ENCODE measurements at regions not wholly inside any gene's neighbourhood (a gene's known extent, or its start where the extent isn't known, plus 50 kb on each side); places are given as distances from the start of the nearest gene placed in this dataset.
"Not testable (repeated sequence)": the region's sequence is repeated elsewhere in the genome, so short reads cannot be mapped to it uniquely, and the experiment has no call there.

GRCh38 chr6:106752641-106753040 is 123.3 kb downstream of the QRSL1 start:
- Mint-ChIP-seq H3K27ac (no peak overlapping the region), H3K4me3 (no peak overlapping the region), H3K36me3 (ENCODE audit: low read depth) (no peaks in the 10 kb centered on the region), H3K27me3 (ENCODE audit: low read depth) (peaks cover 10% of the 10 kb centered on the region), H3K9me3 (no peaks in the 10 kb centered on the region), H3K4me1 (ENCODE audit: low read depth) (no peaks in the 10 kb centered on the region)
- DNase-seq (ENCODE audit: low spot score): no peak

- Mint-ChIP-seq H3K27ac (no peak overlapping the region), H3K27me3 (ENCODE audit: low read depth) (peaks cover 13% of the 10 kb centered on the region)
- no peak for DNase-seq (ENCODE audit: low spot score)
Measured at GRCh38 chr6:106751501-106752252, 122.3 kb downstream of the QRSL1 start.

GRCh38 chr6:106750946-106751345 is 121.6 kb downstream of the QRSL1 start:
- no peak overlapping the region for H3K4me3 Mint-ChIP-seq
- DNase-seq (ENCODE audit: low spot score): no peak
- H3K4me1 Mint-ChIP-seq (ENCODE audit: low read depth): no peaks in the 10 kb centered on the region
- H3K9me3 Mint-ChIP-seq: no peaks in the 10 kb centered on the region
- H3K27ac Mint-ChIP-seq: no peak overlapping the region
- H3K27me3 Mint-ChIP-seq (ENCODE audit: low read depth): peaks cover 18% of the 10 kb centered on the region
- no peaks in the 10 kb centered on the region for H3K36me3 Mint-ChIP-seq (ENCODE audit: low read depth)

More at GRCh38 chr6:106751501-106752252, 122.3 kb downstream of the QRSL1 start:
- H3K4me3 Mint-ChIP-seq: no peak overlapping the region
- H3K36me3 Mint-ChIP-seq (ENCODE audit: low read depth): no peaks in the 10 kb centered on the region
- no peaks in the 10 kb centered on the region for H3K4me1 Mint-ChIP-seq (ENCODE audit: low read depth)
- no peaks in the 10 kb centered on the region for H3K9me3 Mint-ChIP-seq

- Mint-ChIP-seq H3K27me3 (ENCODE audit: low read depth) (peaks cover 23% of the 10 kb centered on the region), H3K4me3 (no peak overlapping the region), H3K4me1 (ENCODE audit: low read depth) (no peaks in the 10 kb centered on the region), H3K27ac (no peak overlapping the region), H3K9me3 (no peaks in the 10 kb centered on the region), H3K36me3 (ENCODE audit: low read depth) (no peaks in the 10 kb centered on the region)
- no peak for DNase-seq (ENCODE audit: low spot score)
Measured at GRCh38 chr6:106750142-106750918, 121.0 kb downstream of the QRSL1 start.

GRCh38 chr6:106749609-106750008 is 120.2 kb downstream of the QRSL1 start:
- Mint-ChIP-seq H3K4me1 (ENCODE audit: low read depth) (no peaks in the 10 kb centered on the region), H3K4me3 (no peak overlapping the region), H3K27me3 (ENCODE audit: low read depth) (peaks cover 27% of the 10 kb centered on the region), H3K36me3 (ENCODE audit: low read depth) (no peaks in the 10 kb centered on the region), H3K9me3 (no peaks in the 10 kb centered on the region), H3K27ac (no peak overlapping the region)
- DNase-seq (ENCODE audit: low spot score): no peak

- no peak for DNase-seq (ENCODE audit: low spot score)
- H3K4me3 Mint-ChIP-seq: no peak overlapping the region
- peaks cover 33% of the 10 kb centered on the region for H3K27me3 Mint-ChIP-seq (ENCODE audit: low read depth)
- H3K27ac Mint-ChIP-seq: no peak overlapping the region
- no peaks in the 10 kb centered on the region for H3K36me3 Mint-ChIP-seq (ENCODE audit: low read depth)
- no peaks in the 10 kb centered on the region for H3K9me3 Mint-ChIP-seq
- H3K4me1 Mint-ChIP-seq (ENCODE audit: low read depth): no peaks in the 10 kb centered on the region
Measured at GRCh38 chr6:106748547-106749207, 119.3 kb downstream of the QRSL1 start.

- no peak overlapping the region for H3K27ac Mint-ChIP-seq
Measured at GRCh38 chr6:106747139-106747538, 117.8 kb downstream of the QRSL1 start.

GRCh38 chr6:106746652-106747051 is 117.3 kb downstream of the QRSL1 start:
- H3K4me1 Mint-ChIP-seq (ENCODE audit: low read depth): no peaks in the 10 kb centered on the region
- H3K4me3 Mint-ChIP-seq: no peak overlapping the region
- H3K36me3 Mint-ChIP-seq (ENCODE audit: low read depth): no peaks in the 10 kb centered on the region
- no peak for DNase-seq (ENCODE audit: low spot score)
- no peaks in the 10 kb centered on the region for H3K9me3 Mint-ChIP-seq
- no peak overlapping the region for H3K27ac Mint-ChIP-seq
- peaks cover 39% of the 10 kb centered on the region for H3K27me3 Mint-ChIP-seq (ENCODE audit: low read depth)

More at GRCh38 chr6:106747139-106747538, 117.8 kb downstream of the QRSL1 start:
- DNase-seq (ENCODE audit: low spot score): no peak
- no peaks in the 10 kb centered on the region for H3K4me1 Mint-ChIP-seq (ENCODE audit: low read depth)
- no peaks in the 10 kb centered on the region for H3K9me3 Mint-ChIP-seq
- peaks cover 39% of the 10 kb centered on the region for H3K27me3 Mint-ChIP-seq (ENCODE audit: low read depth)
- no peaks in the 10 kb centered on the region for H3K36me3 Mint-ChIP-seq (ENCODE audit: low read depth)
- H3K4me3 Mint-ChIP-seq: no peak overlapping the region

GRCh38 chr6:106745824-106746582 is 116.6 kb downstream of the QRSL1 start:
- peaks cover 43% of the 10 kb centered on the region for H3K27me3 Mint-ChIP-seq (ENCODE audit: low read depth)
- DNase-seq (ENCODE audit: low spot score): no peak
- H3K9me3 Mint-ChIP-seq: no peaks in the 10 kb centered on the region
- no peaks in the 10 kb centered on the region for H3K36me3 Mint-ChIP-seq (ENCODE audit: low read depth)
- H3K27ac Mint-ChIP-seq: no peak overlapping the region
- no peaks in the 10 kb centered on the region for H3K4me1 Mint-ChIP-seq (ENCODE audit: low read depth)
- no peak overlapping the region for H3K4me3 Mint-ChIP-seq

GRCh38 chr6:106745197-106745770 is 115.9 kb downstream of the QRSL1 start:
- no peaks in the 10 kb centered on the region for H3K9me3 Mint-ChIP-seq
- no peaks in the 10 kb centered on the region for H3K36me3 Mint-ChIP-seq (ENCODE audit: low read depth)
- no peak overlapping the region for H3K4me3 Mint-ChIP-seq
- no peaks in the 10 kb centered on the region for H3K4me1 Mint-ChIP-seq (ENCODE audit: low read depth)
- H3K27me3 Mint-ChIP-seq (ENCODE audit: low read depth): peaks cover 41% of the 10 kb centered on the region
- no peak overlapping the region for H3K27ac Mint-ChIP-seq
- DNase-seq (ENCODE audit: low spot score): no peak

GRCh38 chr6:106744781-106745180 is 115.4 kb downstream of the QRSL1 start:
- no peak overlapping the region for H3K4me3 Mint-ChIP-seq

GRCh38 chr6:106744029-106744428 is 114.7 kb downstream of the QRSL1 start:
- peaks cover 43% of the 10 kb centered on the region for H3K27me3 Mint-ChIP-seq (ENCODE audit: low read depth)
- not testable (repeated sequence) for H3K27ac Mint-ChIP-seq; H3K4me1 Mint-ChIP-seq (ENCODE audit: low read depth); H3K4me3 Mint-ChIP-seq; H3K36me3 Mint-ChIP-seq (ENCODE audit: low read depth); H3K9me3 Mint-ChIP-seq; DNase-seq (ENCODE audit: low spot score)

More at GRCh38 chr6:106744781-106745180, 115.4 kb downstream of the QRSL1 start:
- DNase-seq (ENCODE audit: low spot score): no peak
- H3K36me3 Mint-ChIP-seq (ENCODE audit: low read depth): no peaks in the 10 kb centered on the region
- no peaks in the 10 kb centered on the region for H3K4me1 Mint-ChIP-seq (ENCODE audit: low read depth)
- no peaks in the 10 kb centered on the region for H3K9me3 Mint-ChIP-seq
- H3K27ac Mint-ChIP-seq: no peak overlapping the region
- H3K27me3 Mint-ChIP-seq (ENCODE audit: low read depth): peaks cover 42% of the 10 kb centered on the region

- no peak for DNase-seq (ENCODE audit: low spot score)
- peaks cover 39% of the 10 kb centered on the region for H3K27me3 Mint-ChIP-seq (ENCODE audit: low read depth)
- no peaks in the 10 kb centered on the region for H3K36me3 Mint-ChIP-seq (ENCODE audit: low read depth)
- H3K27ac Mint-ChIP-seq: no peak overlapping the region
- H3K4me3 Mint-ChIP-seq: no peak overlapping the region
- H3K4me1 Mint-ChIP-seq (ENCODE audit: low read depth): no peaks in the 10 kb centered on the region
- H3K9me3 Mint-ChIP-seq: no peaks in the 10 kb centered on the region
Measured at GRCh38 chr6:106743612-106744011, 114.2 kb downstream of the QRSL1 start.
